ENCODE measurements at regions not wholly inside any gene's neighbourhood (a gene's known extent, or its start where the extent isn't known, plus 50 kb on each side); places are given as distances from the start of the nearest gene placed in this dataset.
"Not testable (repeated sequence)": the region's sequence is repeated elsewhere in the genome, so short reads cannot be mapped to it uniquely, and the experiment has no call there.

GRCh38 chr6:144936764-144937163 is 651.6 kb downstream of the UTRN start:
- TF ChIP-seq GATA1 (IDR thresholded peaks at IDR 0.05; ENCODE audit: low read depth, low read length) (no peak), POLR2A (IDR thresholded peaks at IDR 0.05; ENCODE audit: low read length) (no peak)

DNA sequence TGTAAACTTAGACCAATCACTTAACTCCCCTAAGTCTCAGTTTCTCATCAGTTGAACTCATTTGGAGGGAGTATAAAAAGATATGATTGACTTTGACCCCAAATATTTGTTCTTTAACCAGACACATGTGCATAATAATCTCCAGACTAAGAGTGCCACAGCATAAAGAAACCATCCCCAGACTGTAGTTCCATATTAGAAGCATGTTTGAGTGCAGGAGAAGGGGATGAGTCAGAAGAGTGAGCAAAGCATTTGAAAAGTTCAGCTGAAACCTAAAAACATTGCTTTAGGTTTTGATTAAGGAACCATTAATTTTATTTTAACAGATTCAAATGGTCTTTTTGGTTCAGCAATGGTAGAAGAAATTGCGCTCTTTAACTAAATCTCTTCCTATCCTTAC is 654.8 kb downstream of the UTRN start:
- TF ChIP-seq GATA1 (IDR thresholded peaks at IDR 0.05; ENCODE audit: low read depth, low read length) = no peak

More at GRCh38 chr6:144936764-144937163, 651.6 kb downstream of the UTRN start:
- DNase-seq = no peak

DNA sequence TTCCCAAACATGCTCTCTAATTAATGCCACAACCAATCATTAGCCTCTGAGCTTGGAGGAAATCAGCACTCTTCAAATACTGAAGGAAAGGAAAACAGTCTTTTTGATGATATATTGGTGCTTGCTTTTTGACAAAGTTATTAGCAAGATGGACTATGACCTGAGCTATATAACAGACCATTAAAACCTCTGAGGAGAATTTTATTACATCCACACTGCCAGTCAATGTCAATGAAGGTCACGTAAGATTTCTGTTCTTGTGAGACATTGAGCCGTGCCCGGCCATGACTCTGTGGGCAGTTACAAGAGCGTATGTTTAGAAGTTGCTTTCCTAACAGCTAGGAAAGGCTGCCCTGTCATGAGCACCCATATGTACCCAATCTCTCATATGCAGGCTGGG is 659.0 kb downstream of the UTRN start:
- DNase-seq = no peak
- no peak for TF ChIP-seq GATA1 (IDR thresholded peaks at IDR 0.05; ENCODE audit: low read depth, low read length)
- no peak for TF ChIP-seq POLR2A (IDR thresholded peaks at IDR 0.05; ENCODE audit: low read length)

More for the DNA sequence above, 654.8 kb downstream of the UTRN start:
- DNase-seq = no peak

GRCh38 chr6:144947398-144947976 is 662.4 kb downstream of the UTRN start:
- TF ChIP-seq POLR2A (IDR thresholded peaks at IDR 0.05; ENCODE audit: low read length) = no peak
- no peak for TF ChIP-seq GATA1 (IDR thresholded peaks at IDR 0.05; ENCODE audit: low read depth, low read length)
- DNase-seq = no peak

DNA sequence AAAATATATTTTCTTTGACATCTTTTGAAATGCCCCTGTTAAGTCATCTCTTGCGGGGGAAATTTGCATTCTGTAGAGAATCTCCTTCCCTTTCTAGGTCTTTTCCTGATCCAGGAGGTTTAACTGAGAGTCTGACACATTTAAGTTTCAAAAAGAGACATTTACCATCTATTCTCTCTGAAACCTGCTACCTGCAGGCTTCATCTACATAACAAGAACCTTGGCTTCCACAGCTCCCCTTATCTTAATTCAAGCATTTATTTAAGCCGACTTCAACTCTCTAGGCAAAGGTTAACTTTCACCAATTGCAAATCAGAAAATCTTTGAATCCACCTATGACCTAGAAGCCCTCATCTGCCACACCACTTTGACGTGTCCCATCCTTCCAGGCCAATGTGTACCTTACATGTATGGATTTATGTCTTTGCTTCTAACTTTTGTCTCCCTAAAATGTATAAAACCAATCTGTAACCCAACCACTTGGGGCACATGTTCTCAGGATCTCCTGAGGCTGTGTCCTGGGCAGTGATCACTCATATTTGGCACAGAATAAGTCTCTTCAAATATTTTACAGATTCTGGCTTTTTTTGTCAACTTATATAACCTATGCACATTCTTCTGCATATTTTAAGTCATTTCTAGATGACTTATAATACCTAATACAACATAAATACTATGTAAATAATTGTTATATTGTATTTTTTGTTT is 666.7 kb downstream of the UTRN start:
- no peak for TF ChIP-seq POLR2A (IDR thresholded peaks at IDR 0.05; ENCODE audit: low read length)
- DNase-seq = no peak

DNA sequence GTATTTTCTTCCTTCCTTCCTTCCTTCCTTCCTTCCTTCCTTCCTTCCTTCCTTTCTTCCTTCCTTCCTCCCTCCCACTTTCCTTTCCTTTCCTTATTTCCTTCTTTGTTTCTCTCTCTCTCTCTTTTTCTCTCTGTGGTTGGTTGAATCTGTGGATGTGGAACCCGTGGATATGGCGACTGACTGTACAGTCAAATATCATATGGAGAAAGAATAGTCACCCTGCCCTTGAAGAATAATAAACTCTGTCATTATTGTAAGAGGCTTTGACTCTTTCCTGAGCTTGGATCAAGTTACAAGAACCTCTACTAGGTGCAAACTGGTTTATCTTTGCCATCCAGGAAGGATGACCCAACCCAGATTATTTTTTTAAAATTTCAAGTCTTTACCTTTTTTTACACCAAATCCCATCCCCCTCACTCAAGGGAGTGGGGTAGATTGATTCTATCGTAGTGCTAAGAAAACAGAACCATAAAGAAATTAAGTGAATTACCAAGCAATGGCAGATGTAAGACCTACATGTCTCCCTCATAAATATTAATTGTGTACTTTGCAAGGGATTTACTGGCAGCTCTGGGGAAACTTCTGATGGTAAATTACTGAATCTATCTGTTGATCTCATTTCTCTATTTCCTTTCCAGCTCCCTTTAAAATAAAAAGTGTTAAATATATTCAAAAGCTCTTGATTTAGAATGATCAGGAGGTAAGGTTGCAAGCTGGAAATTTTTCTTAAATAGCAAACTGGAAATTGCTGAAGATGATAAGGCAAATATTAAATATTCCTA is 667.5 kb downstream of the UTRN start:
- TF ChIP-seq POLR2A (IDR thresholded peaks at IDR 0.05; ENCODE audit: low read length) (no peak), GATA1 (IDR thresholded peaks at IDR 0.05; ENCODE audit: low read depth, low read length) (no peak)
- no peak for DNase-seq

GRCh38 chr6:144953552-144954240 is 668.6 kb downstream of the UTRN start:
- DNase-seq = no peak
- TF ChIP-seq GATA1 (IDR thresholded peaks at IDR 0.05; ENCODE audit: low read depth, low read length) (no peak), POLR2A (IDR thresholded peaks at IDR 0.05; ENCODE audit: low read length) (no peak)

GRCh38 chr6:144954241-144954556 is 669.1 kb downstream of the UTRN start:
- no peak for DNase-seq
- TF ChIP-seq POLR2A (IDR thresholded peaks at IDR 0.05; ENCODE audit: low read length) (no peak), GATA1 (IDR thresholded peaks at IDR 0.05; ENCODE audit: low read depth, low read length) (no peak)

GRCh38 chr6:144955392-144955791 is 670.3 kb downstream of the UTRN start:
- TF ChIP-seq GATA1 (IDR thresholded peaks at IDR 0.05; ENCODE audit: low read depth, low read length) = no peak
- no peak for TF ChIP-seq POLR2A (IDR thresholded peaks at IDR 0.05; ENCODE audit: low read length)
- no peak for DNase-seq

DNA sequence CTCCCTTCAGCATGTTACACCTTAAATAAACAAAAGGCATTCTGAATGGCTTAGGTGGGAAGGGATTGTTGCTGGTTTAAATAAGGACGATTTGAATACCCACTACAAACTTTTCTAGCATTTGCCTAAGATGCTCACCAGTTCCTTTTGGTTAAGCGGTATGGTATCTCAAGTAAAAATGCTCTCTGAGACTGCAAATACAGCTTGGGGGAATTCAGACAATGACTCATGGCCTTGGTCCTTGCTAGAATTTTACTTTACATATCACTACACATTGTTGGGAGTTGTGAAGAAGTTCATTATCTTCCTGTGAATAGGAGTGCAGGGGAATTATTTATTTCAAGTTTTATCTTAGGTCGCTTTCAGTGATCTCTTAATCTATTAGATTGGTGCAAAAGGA is 670.7 kb downstream of the UTRN start:
- TF ChIP-seq POLR2A (IDR thresholded peaks at IDR 0.05; ENCODE audit: low read length) (no peak), GATA1 (IDR thresholded peaks at IDR 0.05; ENCODE audit: low read depth, low read length) (no peak)
- no peak for DNase-seq

DNA sequence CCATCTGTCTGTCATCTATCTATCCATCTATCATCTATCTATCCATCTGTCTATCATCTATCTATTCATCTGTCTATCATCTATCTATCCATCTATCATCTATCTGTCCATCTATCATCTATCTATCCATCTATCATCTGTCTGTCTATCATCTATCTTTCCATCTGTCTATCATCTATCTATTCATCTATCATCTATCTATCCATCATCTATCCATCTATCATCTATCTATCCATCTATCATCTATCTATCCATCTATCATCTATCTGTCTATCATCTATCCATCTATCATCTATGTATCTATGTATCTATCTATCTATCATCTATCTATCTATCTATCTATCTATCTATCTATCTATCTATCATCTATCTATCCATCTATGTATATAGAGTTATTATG is 671.6 kb downstream of the UTRN start:
- DNase-seq = not testable (repeated sequence)

GRCh38 chr6:144957236-144957937 is 672.3 kb downstream of the UTRN start:
- no peak for DNase-seq
- TF ChIP-seq GATA1 (IDR thresholded peaks at IDR 0.05; ENCODE audit: low read depth, low read length) (no peak), POLR2A (IDR thresholded peaks at IDR 0.05; ENCODE audit: low read length) (no peak)

DNA sequence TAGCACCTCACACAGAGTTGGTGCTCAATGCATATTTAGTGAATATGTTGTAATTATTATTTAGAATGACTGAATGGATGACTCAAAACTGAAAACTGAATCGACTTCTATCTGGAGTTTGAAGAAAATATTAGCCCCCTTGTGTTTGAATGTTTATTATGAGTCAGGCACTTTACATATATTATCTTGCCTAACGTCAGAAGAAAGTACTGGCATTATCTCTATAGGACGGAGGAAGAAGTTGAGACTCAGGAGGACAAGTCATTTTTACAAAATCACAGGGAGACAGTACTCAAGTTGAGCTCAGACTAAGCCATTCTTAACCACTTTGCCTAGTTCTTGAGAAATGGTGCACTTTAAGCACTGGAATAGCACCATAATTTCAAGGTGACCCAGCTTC is 684.0 kb downstream of the UTRN start:
- no peak for DNase-seq
- TF ChIP-seq POLR2A (IDR thresholded peaks at IDR 0.05; ENCODE audit: low read length) (no peak), GATA1 (IDR thresholded peaks at IDR 0.05; ENCODE audit: low read depth, low read length) (no peak)
